H1 (cell line): ENCODE measurements at regions not wholly inside any gene's neighbourhood (a gene's known extent, or its start where the extent isn't known, plus 50 kb on each side); places are given as distances from the start of the nearest gene placed in this dataset.

Source experiments
- BCL11A ChIP-seq, 2 experiments: IDR thresholded peaks; one replicate each; pipeline ENCODE4 v1.6.1; 2011; ENCODE audit warnings: low read depth in 2 of 2, low read length in 2 of 2, mild to moderate bottlenecking in 2 of 2
- BRCA1 ChIP-seq: IDR thresholded peaks from 2 replicates; pipeline ENCODE4 v1.6.1; 2012; ENCODE audit warnings: low read depth, low read length, improper control_type of control experiment
- CTCF ChIP-seq, 3 experiments: IDR thresholded peaks; 1 replicate in 2 of 3; 2 replicates in 1 of 3; pipeline versions ENCODE4 v1.5.1 to v1.6.1; 2011; ENCODE audit warnings: low read length in 3 of 3, mild to moderate bottlenecking in 3 of 3, inconsistent platforms in 2 of 3, low read depth in 1 of 3, moderate library complexity in 1 of 3; ENCODE audit not compliant: insufficient read depth in 1 of 3; ENCODE audit errors: control extremely low read depth in 1 of 3
- E2F6 ChIP-seq: IDR thresholded peaks from 2 replicates; pipeline ENCODE4 v1.6.1; 2012; ENCODE audit warnings: inconsistent platforms
- EP300 ChIP-seq, 2 experiments: IDR thresholded peaks; 1 replicate in 1 of 2; 2 replicates in 1 of 2; pipeline ENCODE4 v1.6.1; 2011 to 2012; ENCODE audit warnings: low read depth in 2 of 2, low read length in 2 of 2, mild to moderate bottlenecking in 2 of 2, borderline replicate concordance in 1 of 2, inconsistent platforms in 1 of 2, moderate library complexity in 1 of 2
- FOSL1 ChIP-seq: IDR thresholded peaks from 2 replicates; pipeline ENCODE4 v1.6.1; 2011; ENCODE audit warnings: mild to moderate bottlenecking, low read depth, low read length, moderate library complexity; ENCODE audit not compliant: insufficient read depth
- JUND ChIP-seq: IDR thresholded peaks from 2 replicates; pipeline ENCODE4 v1.6.1; 2011; ENCODE audit warnings: mild to moderate bottlenecking, improper control_type of control experiment, low read length
- MAX ChIP-seq: IDR thresholded peaks from 2 replicates; pipeline ENCODE4 v1.6.1; 2012; ENCODE audit warnings: inconsistent platforms
- POLR2A ChIP-seq, 2 experiments: IDR thresholded peaks; 1 replicate in 1 of 2; 2 replicates in 1 of 2; pipeline ENCODE4 v1.6.1; 2011; ENCODE audit warnings: low read depth in 2 of 2, low read length in 2 of 2, mild to moderate bottlenecking in 2 of 2; ENCODE audit errors: control extremely low read depth in 1 of 2
- SUZ12 ChIP-seq: fragments of 200-600 bp; sonication (generic); IDR thresholded peaks from 2 replicates; pipeline ENCODE4 v1.6.1; 2012; ENCODE audit warnings: mild to moderate bottlenecking, inconsistent platforms, low read length, moderate library complexity, mixed read lengths
- ZNF274 ChIP-seq: IDR thresholded peaks from 2 replicates; pipeline ENCODE4 v1.7.0; 2012; ENCODE audit warnings: low read length, borderline replicate concordance; ENCODE audit errors: extremely low read depth

- TF ChIP-seq CTCF (IDR thresholded peaks at IDR 0.05; ENCODE audit: control extremely low read depth in 1 of 3, insufficient read depth in 1 of 3, low read depth in 1 of 3, low read length in 3 of 3), result no peak
- no peak for TF ChIP-seq FOSL1
- TF ChIP-seq ZNF274, result no peak
- no peak for TF ChIP-seq BRCA1
- TF ChIP-seq POLR2A (IDR thresholded peaks at IDR 0.05; ENCODE audit: control extremely low read depth in 1 of 2, low read depth in 2 of 2, low read length in 2 of 2), result no peak
- no peak for TF ChIP-seq EP300 (IDR thresholded peaks at IDR 0.05; ENCODE audit: borderline replicate concordance in 1 of 2, low read depth in 2 of 2, low read length in 2 of 2)
- TF ChIP-seq E2F6, result no peak
- no peak for TF ChIP-seq MAX
- TF ChIP-seq SUZ12, result no peak
- TF ChIP-seq BCL11A (IDR thresholded peaks at IDR 0.05; ENCODE audit: low read depth in 2 of 2, low read length in 2 of 2), result no peak
- no peak for TF ChIP-seq JUND
Measured at GRCh38 chr5:145316282-145316681, 518.9 kb downstream of the PRELID2 start.
